Prostate gland (tissue), 2 donors: ENCODE measurements at regions not wholly inside any gene's neighbourhood (a gene's known extent, or its start where the extent isn't known, plus 50 kb on each side); places are given as distances from the start of the nearest gene placed in this dataset.
"Not testable (repeated sequence)": the region's sequence is repeated elsewhere in the genome, so short reads cannot be mapped to it uniquely, and the experiment has no call there.

Experiments used
- DNase-seq: peaks from one replicate; pipeline ENCODE4 v3.0.0-alpha.2; 2019; ENCODE audit warnings: low spot score
- H3K27ac ChIP-seq, 2 donors: fragments of 200-600 bp; sonication (generic); 2 replicates each; pipeline ENCODE4 v1.5.1; 2017 to 2019
- H3K27me3 ChIP-seq: fragments of 200-600 bp; sonication (generic); replicated peaks from 2 replicates; pipeline ENCODE4 v1.5.1; 2019; ENCODE audit not compliant: insufficient read depth
- H3K36me3 ChIP-seq, 2 donors: fragments of 200-600 bp; sonication (generic); 1 replicate in 1 of 2; 2 replicates in 1 of 2; pipeline versions ENCODE4 v1.5.1 to v1.8.1; 2017 to 2019
- H3K4me1 ChIP-seq: fragments of 200-600 bp; sonication (generic); replicated peaks from 2 replicates; pipeline ENCODE4 v1.5.1; 2019
- H3K4me3 ChIP-seq, 2 donors: fragments of 200-600 bp; sonication (generic); 2 replicates each; pipeline ENCODE4 v1.5.1; 2017 to 2019
- H3K9me3 ChIP-seq: fragments of 200-600 bp; sonication (generic); 2 replicates; pipeline ENCODE4 v1.5.1; 2017
- POLR2A ChIP-seq: fragments of 450-650 bp; IDR thresholded peaks from one replicate; pipeline ENCODE4 v1.6.1; 2016; ENCODE audit warnings: antibody characterized with exemption, mild to moderate bottlenecking
- POLR2AphosphoS5 ChIP-seq: sonication (generic); formaldehyde crosslinking; IDR thresholded peaks from one replicate; pipeline ENCODE4 v1.6.1; 2017; ENCODE audit warnings: antibody characterized with exemption
- WGBS: methylation state at CpG from one replicate; pipeline ENCODE4 v1.1.5; 2018; 5-methylcytosine and 5-hydroxymethylcytosine counted together
- intact Hi-C: fragments of 100-400 bp; cut with DNase I; formaldehyde crosslinking; loops from one replicate; pipeline ENCODE4 v1.14.2; 2022
- TF ChIP-seq, protein P1 (sequence below), 4 experiments: fragments of 200-600 bp in 2 of 4; fragments of 450-650 bp in 2 of 4; sonication (generic) in 2 of 4; IDR thresholded peaks; 1 replicate in 3 of 4; 2 replicates in 1 of 4; pipeline ENCODE4 v1.5.1; 2016 to 2019; ENCODE audit warnings: antibody characterized with exemption in 4 of 4, mild to moderate bottlenecking in 2 of 4, moderate library complexity in 2 of 4

DNA sequence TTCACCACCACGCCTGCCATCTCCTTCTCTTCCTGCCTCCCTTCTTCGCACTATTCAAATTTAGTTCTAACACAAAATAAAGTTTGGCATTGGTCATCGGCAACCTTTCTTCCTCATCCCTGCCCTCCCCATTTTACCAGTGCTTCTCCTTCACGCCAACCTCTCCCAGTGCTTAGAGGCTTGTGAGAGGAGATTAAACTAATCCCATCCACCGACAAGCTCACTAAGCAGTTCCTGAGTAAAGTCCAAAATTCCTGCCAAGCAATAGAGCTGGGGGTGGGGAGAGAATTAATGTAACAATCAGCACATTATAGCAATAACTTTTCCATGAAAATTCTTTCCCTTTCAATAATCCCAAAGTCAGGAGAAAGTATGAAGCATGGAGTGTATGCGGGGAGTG lies 157.4 kb upstream of the GMNC start:
- Histone ChIP-seq H3K27me3 (no peaks in the 10 kb centered on the region), H3K27ac (no peak overlapping the region), H3K4me3 (no peak overlapping the region), H3K36me3 (no peaks in the 10 kb centered on the region), H3K9me3 (no peaks in the 10 kb centered on the region), H3K4me1 (no peaks in the 10 kb centered on the region)
- WGBS, result 89% methylated on average over 6 of the region's 6 CpGs
- DNase-seq, result no peak
- no peak for TF ChIP-seq POLR2A
- TF ChIP-seq, protein P1, sequence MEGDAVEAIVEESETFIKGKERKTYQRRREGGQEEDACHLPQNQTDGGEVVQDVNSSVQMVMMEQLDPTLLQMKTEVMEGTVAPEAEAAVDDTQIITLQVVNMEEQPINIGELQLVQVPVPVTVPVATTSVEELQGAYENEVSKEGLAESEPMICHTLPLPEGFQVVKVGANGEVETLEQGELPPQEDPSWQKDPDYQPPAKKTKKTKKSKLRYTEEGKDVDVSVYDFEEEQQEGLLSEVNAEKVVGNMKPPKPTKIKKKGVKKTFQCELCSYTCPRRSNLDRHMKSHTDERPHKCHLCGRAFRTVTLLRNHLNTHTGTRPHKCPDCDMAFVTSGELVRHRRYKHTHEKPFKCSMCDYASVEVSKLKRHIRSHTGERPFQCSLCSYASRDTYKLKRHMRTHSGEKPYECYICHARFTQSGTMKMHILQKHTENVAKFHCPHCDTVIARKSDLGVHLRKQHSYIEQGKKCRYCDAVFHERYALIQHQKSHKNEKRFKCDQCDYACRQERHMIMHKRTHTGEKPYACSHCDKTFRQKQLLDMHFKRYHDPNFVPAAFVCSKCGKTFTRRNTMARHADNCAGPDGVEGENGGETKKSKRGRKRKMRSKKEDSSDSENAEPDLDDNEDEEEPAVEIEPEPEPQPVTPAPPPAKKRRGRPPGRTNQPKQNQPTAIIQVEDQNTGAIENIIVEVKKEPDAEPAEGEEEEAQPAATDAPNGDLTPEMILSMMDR (IDR thresholded peaks at IDR 0.05), result no peak
- no peak for TF ChIP-seq POLR2AphosphoS5
- intact Hi-C loops, result no loop called here

DNA sequence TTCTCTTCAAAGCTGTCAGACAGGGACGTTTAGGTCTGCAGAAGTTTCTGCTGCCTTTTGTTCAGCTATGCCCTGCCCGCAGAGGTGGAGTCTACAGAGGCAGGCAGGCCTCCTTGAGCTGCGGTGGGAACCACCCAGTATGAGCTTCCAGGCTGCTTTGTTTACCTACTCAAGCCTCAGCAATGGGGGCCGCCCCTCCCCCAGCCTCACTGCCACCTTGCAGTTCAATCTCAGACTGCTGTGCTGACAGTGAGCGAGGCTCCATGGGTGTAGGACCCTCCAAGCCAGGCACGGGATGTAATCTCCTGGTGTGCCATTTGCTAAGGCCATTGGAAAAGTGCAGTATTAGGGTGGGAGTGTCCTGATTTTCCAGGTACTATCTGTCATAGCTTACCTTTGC lies 153.5 kb upstream of the GMNC start:
- H3K27me3 ChIP-seq, H3K4me1 ChIP-seq, H3K4me3 ChIP-seq, H3K27ac ChIP-seq, H3K9me3 ChIP-seq, intact Hi-C loops, H3K36me3 ChIP-seq, DNase-seq: not testable (repeated sequence)
- WGBS, result 77% methylated on average over 5 of the region's 6 CpGs

DNA sequence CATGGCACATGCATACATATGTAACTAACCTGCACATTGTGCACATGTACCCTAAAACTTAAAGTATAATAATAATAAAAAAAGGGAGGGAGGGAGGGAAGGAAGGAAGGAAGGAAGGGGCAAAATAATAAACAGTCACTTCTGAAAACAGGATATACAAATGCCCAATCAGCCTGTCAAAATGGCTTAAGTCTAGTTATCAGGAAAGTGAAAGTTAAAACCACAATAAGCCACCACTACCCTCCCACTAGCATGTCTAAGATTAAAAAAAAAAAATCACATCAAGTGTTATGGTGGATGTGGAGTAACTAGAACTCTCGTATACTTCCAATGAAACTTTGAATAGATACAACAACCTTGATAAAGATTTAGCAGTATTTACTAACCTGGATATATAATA lies 145.6 kb upstream of the GMNC start:
- H3K9me3 ChIP-seq, result no peaks in the 10 kb centered on the region
- H3K27ac ChIP-seq, result no peak overlapping the region
- intact Hi-C loops, result no loop called here
- H3K4me1 ChIP-seq, result no peaks in the 10 kb centered on the region
- no peak for TF ChIP-seq POLR2AphosphoS5
- no peak for TF ChIP-seq POLR2A
- TF ChIP-seq, protein P1 (IDR thresholded peaks at IDR 0.05), result no peak
- WGBS, result 79% methylated on average over 1 of the region's 1 CpG
- H3K36me3 ChIP-seq, result no peaks in the 10 kb centered on the region
- H3K4me3 ChIP-seq, result no peak overlapping the region
- no peak for DNase-seq
- no peaks in the 10 kb centered on the region for H3K27me3 ChIP-seq

DNA sequence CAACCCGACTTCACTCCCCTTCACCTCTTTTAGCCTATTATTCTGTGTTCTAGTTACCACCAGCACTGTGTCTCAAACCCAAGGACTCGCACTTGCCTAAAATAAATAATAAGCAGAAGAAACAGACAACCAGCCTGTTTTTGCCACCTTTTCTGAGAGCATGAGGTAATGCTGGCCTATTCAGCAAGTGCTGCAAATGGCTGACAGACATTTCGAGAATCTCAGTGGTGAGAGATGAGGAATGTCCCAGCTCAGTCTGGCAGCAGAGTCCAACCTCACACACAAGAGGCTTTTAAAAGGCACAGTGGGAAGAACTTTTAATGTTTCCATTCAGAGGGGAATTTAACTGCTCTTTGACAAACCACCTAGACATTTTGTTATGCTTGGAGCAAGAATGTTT lies 143.3 kb upstream of the GMNC start:
- TF ChIP-seq POLR2A, result no peak
- TF ChIP-seq, protein P1 (IDR thresholded peaks at IDR 0.05), result no peak
- no peak for TF ChIP-seq POLR2AphosphoS5
- Histone ChIP-seq H3K27ac (no peak overlapping the region), H3K27me3 (no peaks in the 10 kb centered on the region), H3K4me3 (no peak overlapping the region), H3K36me3 (no peaks in the 10 kb centered on the region), H3K4me1 (no peaks in the 10 kb centered on the region), H3K9me3 (no peaks in the 10 kb centered on the region)
- intact Hi-C loops, result no loop called here
- no peak for DNase-seq
- 61% methylated on average over 3 of the region's 3 CpGs for WGBS

DNA sequence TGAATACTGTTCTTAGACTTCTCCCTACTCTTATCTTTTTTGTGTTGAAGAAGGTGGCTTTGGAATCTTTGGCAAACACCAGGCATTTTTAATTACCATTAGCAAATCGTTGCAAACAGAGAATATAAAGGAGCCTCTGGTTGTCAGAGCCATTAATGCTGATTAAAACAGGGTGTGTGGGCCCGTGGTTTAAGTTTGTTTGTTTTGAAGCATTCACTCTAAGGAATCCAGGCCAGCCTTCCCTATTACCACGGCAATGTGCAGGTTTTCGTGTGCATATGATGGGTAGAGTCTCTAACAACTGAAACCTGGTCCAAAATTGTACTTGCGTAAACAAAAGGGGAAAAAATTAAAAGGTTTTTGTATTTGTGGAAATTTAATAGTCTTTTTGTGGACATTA lies 141.2 kb upstream of the GMNC start:
- WGBS, result 44% methylated on average over 5 of the region's 5 CpGs
- intact Hi-C loops, result no loop called here
- no peak for TF ChIP-seq POLR2AphosphoS5
- TF ChIP-seq, protein P1 (IDR thresholded peaks at IDR 0.05), result no peak
- TF ChIP-seq POLR2A, result no peak
- H3K36me3 ChIP-seq, result no peaks in the 10 kb centered on the region
- no peaks in the 10 kb centered on the region for H3K27me3 ChIP-seq
- H3K4me1 ChIP-seq, result no peaks in the 10 kb centered on the region
- no peak overlapping the region for H3K27ac ChIP-seq
- no peak for DNase-seq
- H3K9me3 ChIP-seq, result no peaks in the 10 kb centered on the region
- H3K4me3 ChIP-seq, result no peak overlapping the region
